ENCODE measurements at regions not wholly inside any gene's neighbourhood (a gene's known extent, or its start where the extent isn't known, plus 50 kb on each side); places are given as distances from the start of the nearest gene placed in this dataset.
A peak's percentile ranks its signal among the peaks of the same experiment; 100 is the strongest.
"Not testable (repeated sequence)": the region's sequence is repeated elsewhere in the genome, so short reads cannot be mapped to it uniquely, and the experiment has no call there.

DNA sequence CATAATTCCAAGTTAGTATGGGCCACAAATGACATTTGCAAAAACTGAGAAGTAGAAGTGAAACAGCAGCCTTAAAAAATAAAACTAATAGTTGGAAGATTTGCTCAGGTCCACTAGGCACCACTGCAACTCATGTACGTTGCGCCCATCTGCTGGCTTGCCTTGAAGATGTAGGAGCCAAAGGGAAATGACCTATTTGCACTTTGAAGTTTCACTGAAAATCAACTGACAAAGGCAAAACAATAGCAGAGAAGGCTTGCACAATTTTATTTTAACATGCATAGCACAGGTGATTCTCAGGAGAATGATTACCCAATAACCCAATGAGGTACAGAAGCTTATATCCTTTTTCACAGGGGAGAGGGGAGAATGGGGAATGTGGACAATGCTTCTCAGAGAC, 170.1 kb upstream of the USP25 start:
- no peak for DNase-seq

- no peak for DNase-seq
Measured at GRCh38 chr21:15560383-15561056, 169.3 kb upstream of the USP25 start.

DNA sequence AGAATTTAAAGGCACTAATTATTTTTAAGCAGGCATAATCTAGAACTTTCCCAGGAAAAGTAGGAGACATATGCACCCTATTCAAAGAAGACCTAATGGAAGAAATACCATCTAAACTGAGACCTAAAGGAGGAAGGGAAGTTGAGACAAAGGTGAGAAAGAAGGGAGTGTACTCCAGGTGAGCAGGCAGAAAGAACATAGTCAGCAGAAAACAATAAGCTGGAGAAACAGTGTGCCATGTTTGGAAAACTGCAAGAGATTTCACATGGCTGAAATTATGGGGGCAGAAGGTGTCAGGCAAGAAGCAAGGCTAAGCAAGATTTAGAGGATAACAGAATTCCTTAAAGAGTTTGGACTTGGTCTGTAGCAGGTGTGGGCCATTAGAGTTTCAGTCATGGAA, 167.0 kb upstream of the USP25 start:
- DNase-seq: no peak

DNA sequence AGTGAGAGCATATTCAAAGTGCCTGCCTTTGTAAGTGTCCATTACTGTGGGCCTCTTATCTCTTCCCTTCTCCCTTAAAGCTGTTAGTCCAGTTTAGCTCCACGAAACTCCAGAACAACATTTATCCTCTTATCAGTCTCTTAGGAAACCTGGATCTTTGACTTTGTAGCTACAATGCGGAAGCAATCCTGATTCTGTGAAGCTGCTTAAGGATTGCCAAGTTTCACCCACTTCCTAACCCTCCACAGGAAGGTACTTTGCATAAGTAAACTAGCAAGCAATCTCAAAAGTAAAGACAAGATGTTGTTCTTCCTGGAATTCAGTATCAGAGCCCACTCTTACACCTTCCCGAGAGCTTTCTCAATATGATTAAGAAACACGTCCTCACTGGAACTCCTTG, 164.9 kb upstream of the USP25 start:
- no peak for DNase-seq

DNA sequence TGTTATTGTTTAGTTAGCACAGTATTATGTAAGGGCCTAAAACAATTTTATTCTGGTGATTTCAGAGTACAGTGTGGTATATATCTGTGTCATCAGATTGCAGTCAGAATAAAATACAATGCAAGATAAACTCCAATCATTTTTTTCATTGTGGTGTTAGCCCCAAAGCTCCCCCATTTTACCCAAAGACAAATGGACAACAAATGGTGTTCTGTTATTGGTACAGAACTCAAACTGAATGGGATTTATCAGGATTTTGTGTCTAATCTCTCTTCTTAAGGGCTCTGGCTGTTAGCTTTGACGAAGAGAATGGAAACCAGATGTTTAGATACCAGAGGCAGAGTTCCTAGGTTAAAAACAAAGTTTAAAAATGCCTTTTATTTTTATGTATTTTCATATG, 163.1 kb upstream of the USP25 start:
- no peak for DNase-seq

DNA sequence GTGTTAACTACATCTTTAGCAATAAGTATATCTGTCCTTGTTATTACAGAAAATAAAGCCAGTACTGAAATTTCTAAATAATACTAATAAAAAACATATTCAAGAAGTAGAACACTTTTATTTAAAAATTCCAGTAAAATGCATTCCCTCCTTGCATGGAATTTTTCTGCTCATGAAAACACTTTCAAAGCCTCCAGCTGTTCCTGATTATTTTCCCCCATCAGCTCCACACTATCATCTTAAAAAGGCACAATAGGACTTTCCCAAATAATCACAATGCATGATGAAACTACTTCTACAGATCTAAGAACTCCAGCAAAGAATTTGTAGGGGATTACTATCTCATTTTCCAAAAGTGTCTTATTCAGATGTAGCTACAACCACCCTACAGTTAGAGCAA, 162.6 kb upstream of the USP25 start:
- DNase-seq: no peak

DNA sequence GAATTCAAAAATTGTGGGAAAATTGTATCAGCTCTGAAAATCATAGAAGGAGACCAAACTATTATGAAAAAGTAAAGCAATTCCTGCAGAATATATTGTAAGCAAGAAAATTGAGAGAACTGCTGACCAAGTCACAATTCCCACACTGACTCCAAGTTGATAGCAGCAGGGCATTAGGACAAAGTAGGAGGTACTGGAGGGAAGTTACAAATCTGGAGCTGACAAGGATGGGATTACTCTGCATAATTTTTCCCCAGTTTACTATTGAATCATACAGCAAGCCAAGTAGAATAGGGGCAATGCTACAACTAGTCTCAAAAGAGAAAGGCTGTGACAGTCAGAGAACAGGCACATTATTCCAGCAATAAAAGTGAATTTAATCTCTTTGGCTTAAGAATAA, 161.3 kb upstream of the USP25 start:
- no peak for DNase-seq

- DNase-seq: no peak
Measured at GRCh38 chr21:15586752-15587427, 142.9 kb upstream of the USP25 start.

DNA sequence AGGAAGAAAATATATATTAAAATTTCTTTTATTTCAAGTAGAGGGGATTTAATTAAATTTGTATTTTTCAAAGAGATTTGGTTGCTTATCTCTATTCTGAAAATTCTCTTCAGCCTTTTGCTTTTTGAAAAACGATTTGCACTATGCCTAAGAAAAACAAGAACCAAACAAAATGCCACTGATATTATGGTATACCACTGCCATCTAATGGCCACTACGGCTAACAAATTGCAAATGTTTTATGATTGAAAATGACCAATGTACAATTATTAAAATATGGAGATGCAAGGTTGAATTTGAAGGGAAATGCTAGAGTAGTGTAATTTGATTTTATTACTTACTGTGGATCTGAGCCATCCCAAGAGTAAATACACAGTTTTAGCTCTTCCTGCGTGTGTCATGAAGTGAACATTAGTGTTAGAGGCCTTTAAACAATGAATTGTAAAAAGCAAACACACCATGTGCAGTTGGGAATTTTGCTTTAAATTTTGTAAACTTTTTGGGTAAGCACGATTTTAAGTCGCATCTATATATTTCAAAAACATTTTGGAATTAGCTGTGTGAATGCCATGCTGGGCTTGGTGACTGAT, 137.4 kb upstream of the USP25 start:
- DNase-seq: peak; percentile 47

GRCh38 chr21:15592957-15593356, 136.8 kb upstream of the USP25 start:
- DNase-seq: no peak

DNA sequence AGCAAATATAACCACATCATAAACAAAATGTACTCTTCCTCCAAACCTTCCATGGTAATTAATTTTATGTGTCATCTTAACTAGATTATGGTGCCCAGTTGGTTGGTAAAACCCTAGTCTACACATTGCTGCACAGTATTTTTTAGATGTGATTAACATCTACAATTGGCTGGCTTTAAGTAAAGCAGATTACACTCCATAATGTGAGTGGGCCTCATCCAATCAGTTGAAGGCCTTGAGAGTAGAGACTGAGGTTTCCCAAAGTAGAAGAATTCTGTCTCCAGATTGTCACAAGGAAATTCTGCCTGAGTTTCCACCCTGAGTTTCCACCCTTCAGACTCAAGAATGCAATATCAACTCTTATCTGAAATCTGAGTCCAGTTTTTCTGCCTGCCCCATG, 128.4 kb upstream of the USP25 start:
- no peak for DNase-seq

DNA sequence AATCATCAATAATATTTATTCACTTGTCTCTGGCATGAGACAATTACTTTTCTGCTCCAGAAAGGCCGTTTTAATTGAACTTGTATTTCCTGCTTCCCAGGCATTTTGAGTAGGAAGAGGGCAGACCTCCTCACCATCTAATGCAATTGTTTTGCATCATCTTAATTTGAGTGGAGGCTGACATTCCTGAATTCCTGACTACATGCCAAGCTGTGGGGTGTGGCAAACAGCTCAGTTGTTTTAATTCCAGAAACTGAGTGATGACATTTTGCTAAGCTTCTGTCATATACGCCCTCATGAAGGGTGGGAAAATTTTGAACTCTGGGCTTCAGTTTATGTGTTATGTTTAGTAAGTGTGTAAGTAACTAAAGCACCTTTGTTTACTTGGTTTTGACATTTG, 125.4 kb upstream of the USP25 start:
- no peak for DNase-seq

DNA sequence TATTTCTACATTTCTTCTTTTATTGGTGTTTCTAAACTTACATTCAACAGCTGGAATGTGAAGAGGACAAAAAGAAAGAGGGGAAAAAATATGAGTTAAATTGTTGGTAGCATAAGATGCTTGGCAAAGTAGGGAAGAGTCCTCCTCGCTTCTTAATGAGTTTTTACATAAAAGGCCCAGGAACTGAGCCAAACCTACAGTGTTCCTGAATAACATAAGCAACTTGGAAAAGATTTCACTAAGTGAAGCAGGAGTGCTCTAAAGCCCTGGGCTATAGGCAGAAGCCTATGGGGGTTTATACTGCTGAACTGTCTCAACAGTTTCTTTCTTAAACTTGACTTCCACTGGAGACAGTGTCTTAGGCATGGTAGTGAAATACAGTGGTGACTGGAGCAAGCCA, 115.0 kb upstream of the USP25 start:
- DNase-seq: no peak

- DNase-seq: no peak
Measured at GRCh38 chr21:15616864-15617574, 112.8 kb upstream of the USP25 start.

DNA sequence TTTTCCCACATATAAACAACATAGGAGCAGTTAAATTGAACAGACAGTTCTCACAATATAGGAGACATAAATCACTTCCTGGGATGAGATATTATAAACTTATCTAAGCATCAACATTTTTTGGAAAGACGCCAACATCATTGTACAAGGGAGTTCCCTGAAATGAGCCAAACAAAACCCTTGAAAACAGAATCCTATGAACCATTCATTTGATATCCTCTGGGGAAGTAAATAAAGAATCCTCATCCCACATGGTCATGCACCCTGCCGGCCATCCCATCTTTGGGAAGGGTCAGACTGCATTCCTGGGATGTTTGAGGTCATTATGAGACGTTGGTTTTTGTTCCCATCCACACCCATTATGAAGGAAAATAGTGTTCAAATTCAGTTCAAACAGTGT, 111.8 kb upstream of the USP25 start:
- DNase-seq: no peak

DNA sequence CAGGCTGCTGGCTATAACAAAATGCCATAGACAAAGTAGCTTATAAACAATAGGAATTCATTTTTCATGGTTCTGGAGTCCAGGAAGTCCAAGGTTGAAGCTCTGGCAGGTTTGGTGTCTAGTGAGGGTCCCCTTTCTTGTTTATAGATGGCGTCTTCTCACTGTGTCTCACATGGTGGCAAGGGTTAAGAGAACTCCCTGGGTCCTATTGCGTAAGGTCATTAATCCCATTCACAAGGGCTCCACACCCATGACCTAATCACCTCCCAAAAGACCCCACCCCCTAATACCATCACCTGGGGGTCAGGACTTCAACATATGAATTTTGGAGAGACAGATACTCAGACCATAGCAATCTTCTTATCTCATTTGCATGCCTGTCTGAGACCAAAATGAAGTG, 108.9 kb upstream of the USP25 start:
- no peak for DNase-seq

DNA sequence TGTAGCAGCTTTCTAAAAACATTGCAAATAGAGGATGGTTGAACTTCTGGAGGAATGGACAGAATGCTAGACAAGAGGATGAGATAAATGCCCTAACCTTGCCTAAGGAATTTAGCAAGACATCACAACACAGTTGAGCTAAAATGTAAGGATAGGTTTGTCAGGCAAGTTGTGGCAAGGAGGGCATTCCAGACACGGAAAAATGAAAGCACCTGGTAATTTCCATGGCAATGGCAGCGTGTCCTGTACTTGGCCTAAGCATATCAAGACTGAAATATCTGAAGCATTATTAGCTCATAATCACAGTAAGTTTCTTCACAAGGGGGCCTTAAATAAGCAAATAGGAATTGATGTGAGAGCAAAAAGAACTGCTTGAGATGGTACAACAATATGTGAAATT, 105.1 kb upstream of the USP25 start:
- no peak for DNase-seq

DNA sequence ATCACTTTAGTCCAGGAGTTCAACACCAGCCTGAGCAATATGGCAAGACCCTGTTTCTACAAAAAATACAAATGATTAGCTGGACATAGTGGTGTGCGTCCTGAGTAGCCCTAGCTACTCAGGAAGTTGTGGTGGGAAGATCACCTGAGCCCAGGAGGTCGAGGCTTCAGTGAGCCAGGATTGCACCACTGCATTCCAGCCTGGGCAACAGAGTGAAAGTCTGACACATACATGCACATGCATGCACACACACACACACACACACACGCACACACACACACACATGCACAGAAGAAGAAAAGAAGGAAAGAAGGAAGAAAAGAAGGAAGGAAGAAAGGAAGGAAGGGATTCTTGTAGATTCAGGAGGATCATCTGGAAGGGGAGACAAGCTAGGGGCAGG, 104.4 kb upstream of the USP25 start:
- no peak for DNase-seq

GRCh38 chr21:15626031-15626430, 103.8 kb upstream of the USP25 start:
- DNase-seq: no peak

GRCh38 chr21:15627011-15627410, 102.8 kb upstream of the USP25 start:
- no peak for DNase-seq

GRCh38 chr21:15627823-15628222, 102.0 kb upstream of the USP25 start:
- DNase-seq: no peak

DNA sequence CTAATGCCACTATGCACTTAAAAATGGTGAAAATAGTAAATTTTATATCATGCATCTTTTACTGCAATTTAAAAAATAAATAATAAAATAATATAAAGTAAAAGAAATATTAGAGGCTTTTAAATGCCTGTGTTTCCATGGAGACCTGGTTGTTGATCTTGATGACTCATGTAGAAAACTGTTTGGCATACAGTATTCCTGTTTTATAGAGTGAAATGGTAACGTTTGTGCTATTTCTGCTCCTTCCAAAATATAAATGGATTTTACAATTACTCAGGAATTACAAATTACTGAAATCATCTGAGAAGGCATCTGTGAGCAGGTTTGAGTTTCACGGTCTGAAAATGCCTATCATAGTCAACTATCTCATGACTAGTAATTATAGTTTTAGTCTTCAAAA, 98.4 kb upstream of the USP25 start:
- no peak for DNase-seq

DNA sequence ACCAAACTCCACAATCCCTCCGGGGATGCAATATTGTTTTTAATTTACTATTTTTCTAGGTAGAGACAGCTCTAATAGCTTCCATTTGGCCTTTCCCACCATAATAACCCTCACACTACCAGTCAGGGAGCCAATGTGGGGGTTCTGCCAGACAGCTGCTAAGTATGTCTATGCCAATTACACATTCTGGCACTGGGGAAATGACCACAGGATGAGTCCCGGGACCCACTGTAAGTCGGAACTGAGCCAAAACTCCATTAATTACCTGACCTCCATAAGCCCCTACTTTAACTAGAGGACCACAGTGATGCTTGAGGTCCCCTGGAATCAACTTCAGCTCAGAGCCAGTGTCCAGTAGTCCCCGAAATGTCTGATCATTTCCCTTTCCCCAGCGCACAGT, 95.2 kb upstream of the USP25 start:
- DNase-seq: not testable (repeated sequence)

Data from NCI-H1694 treated with DMSO at 0.1 percent for 48 hours (cell line).